MV-4-11 (cell line): ENCODE measurements at regions not wholly inside any gene's neighbourhood (a gene's known extent, or its start where the extent isn't known, plus 50 kb on each side); places are given as distances from the start of the nearest gene placed in this dataset.
"Not testable (repeated sequence)": the region's sequence is repeated elsewhere in the genome, so short reads cannot be mapped to it uniquely, and the experiment has no call there.

Source experiments
- DNase-seq: peaks from one replicate; lab custom pipeline; 2025; lab: John Stamatoyannopoulos, UW

- DNase-seq, result no peak
Measured at GRCh38 chr7:29619111-29619510, 55.5 kb downstream of the PRR15 start.

- no peak for DNase-seq
Measured at GRCh38 chr7:29619848-29620555, 56.4 kb downstream of the PRR15 start.

DNA sequence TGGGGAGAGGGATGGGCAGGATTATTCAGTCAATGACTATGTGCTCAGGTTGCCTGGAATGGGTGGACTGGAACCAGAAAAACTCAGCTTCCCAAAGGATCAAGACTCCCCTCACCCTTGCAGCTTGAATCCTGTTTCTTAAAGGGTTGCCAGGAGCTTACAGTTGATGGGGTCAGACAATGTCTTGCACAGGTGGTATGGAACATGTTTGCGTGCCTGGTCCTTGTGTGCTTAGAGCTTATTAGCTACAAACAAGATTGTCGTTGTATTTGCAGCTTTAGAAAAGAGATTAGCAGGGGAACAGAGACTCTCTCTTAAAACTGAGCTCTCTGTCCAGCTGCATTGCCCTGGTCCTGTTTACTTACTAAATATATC is 56.9 kb downstream of the PRR15 start:
- no peak for DNase-seq

DNA sequence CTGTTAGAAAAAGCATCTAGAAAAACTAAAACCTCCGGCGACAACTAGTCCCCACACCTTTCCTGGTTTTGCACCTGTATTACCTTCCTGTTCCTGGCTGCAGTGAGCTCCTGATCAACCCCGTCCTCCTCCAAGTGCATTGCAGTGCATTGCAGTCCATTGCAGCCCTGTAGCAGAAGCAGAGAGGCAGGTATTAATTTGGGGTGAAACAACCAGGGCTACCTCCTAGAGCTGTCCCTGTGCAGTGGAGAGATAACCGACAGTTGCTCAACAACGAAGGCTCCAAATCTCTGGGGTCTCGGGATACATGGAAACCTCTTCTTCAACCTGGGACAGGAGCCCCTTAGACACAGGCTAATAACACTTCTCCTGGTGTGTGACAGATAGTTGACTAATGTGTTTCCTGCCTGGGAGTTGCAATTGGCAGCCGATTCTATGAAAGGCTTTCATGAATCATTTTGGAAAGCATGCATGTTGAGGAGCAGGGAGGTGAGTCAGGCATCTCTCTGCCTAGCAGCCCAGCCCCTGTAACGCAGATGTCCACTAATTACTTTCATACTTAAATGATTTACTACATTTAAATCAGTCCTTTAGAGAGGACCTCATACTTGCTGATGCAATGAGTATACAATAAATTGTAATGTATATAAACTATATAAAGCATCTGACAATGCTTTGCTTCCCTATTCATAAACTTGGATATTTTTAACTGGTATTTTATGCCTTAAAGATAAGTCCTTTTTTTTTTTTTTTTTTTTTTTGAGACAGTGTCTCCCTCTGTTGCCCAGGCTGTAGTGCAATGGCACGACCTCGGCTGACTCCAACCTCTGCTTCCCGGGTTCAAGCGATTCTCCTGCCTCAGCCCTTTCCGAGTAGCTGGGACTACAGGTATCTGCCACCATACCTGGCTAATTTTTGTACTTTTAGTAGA is 59.0 kb downstream of the PRR15 start:
- DNase-seq, result no peak

- DNase-seq, result no peak
Measured at GRCh38 chr7:29623973-29624372, 60.3 kb downstream of the PRR15 start.

DNA sequence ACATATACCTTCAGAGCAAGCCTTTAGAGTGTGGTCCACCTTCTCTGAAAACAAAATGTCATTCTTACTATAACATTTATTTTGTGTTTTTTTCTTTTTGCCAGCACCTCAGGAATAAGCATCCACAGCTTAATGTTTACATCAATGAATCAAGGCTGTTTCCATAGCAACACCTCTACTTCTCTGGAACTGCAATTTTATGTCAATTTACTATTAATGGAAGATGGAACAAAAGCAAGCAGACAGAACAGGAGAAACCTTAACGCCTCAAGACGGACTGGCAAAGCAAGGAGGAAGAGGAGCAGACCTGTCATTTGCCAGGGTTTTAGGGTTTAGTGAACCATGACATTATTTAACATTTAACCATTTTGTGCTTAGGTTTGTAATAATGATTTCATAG is 63.1 kb downstream of the PRR15 start:
- no peak for DNase-seq

DNA sequence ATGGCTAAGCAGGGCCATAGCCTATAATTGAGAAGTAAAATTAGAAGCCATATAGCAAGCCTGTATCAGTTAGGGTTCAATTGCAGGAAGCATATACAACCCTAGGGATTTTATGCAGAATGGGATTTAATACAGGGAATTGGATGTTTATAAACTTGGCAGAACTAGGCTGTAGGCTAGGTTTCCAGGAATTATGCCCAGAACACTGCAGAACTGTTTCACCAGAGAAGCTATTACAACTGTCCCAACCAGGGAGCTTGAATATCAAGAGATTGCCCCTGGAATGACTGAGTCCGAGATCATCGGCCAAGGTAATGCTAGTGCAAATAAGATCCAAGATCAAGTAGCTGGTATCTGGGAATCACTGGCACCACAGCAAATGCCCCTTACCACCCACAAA is 64.0 kb downstream of the PRR15 start:
- no peak for DNase-seq

DNA sequence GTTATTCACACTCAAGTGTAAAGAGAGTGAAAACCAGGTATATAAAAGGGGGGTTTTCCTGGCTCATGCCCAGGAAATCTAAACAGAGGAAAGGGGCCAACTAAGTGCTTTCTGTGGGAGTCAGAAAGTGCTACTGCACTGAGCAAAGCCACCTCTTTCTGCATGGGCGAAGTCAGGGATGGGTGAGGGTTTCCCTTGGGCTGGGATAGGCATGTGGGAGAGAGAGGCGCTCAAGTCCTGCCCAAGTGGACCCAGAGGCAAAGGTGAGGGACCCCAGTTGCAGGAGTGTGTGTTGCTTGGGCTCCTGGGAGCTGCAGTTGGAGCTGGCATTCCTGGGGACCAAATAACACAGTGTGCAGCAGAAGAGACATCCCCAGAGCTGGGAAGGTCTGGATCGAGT is 65.9 kb downstream of the PRR15 start:
- DNase-seq, result no peak

GRCh38 chr7:29635067-29636008 is 71.7 kb downstream of the PRR15 start:
- peak; percentile 14 for DNase-seq

GRCh38 chr7:29636009-29636351 is 72.3 kb downstream of the PRR15 start:
- no peak for DNase-seq

DNA sequence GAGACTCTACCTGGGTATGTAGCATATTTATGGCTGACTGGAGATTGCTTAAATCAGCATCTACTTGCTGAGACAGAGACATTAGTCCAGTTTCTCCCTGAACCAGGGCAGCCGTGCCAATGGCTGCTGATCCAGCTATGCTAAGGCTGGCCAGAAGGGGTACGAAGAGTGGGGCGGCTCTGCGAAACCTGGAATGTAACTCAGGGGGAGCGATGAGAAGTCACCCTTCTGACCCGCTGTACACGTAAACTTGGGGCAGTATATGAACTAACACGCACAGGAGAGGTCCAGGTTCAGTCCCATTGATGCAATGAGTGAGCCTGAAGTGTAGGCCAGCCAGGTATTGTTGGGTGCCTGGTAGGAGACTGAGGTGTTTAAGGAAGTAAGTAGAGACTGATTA is 73.7 kb downstream of the PRR15 start:
- DNase-seq, result no peak

- not testable (repeated sequence) for DNase-seq
Measured at GRCh38 chr7:29638841-29639240, 75.2 kb downstream of the PRR15 start.

GRCh38 chr7:29639386-29639785 is 75.8 kb downstream of the PRR15 start:
- DNase-seq, result no peak

DNA sequence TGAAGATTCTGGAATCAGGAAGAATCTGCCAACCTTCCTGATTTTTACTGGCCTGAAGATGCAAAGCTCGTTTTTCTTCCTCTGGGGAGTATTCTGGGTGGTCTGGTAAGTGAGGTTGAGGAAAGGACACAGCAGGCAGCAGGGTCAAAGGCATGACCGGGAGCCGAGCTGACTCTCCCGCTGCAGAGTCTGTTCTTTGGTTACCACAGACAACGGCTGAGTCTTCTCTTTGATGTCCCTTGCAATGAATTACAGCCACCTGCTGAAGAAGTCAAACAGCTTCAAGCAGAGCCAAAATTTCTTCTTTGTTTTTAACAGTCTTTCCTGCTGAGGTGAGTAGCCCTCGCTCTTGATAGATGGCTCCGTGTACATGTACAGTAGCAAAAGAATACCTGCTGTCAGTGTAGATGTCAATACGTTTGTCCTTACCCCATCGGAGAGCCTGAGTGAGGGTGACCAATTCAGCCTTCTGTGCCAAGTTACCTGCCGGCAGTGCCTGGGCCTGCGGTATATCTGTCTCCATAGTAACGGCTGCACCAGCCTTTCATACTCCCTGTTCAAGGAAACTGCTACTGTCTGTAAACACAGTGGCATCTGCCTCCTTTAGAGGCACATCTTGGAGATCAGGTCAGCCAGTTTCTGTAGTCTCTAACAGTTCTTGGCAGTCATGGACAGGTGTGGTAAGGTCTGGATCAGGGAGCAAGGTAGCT is 76.4 kb downstream of the PRR15 start:
- DNase-seq, result no peak

- no peak for DNase-seq
Measured at GRCh38 chr7:29641651-29642050, 78.0 kb downstream of the PRR15 start.

GRCh38 chr7:29642494-29643155 is 79.0 kb downstream of the PRR15 start:
- no peak for DNase-seq

GRCh38 chr7:29646116-29646515 is 82.5 kb downstream of the PRR15 start:
- DNase-seq, result not testable (repeated sequence)

DNA sequence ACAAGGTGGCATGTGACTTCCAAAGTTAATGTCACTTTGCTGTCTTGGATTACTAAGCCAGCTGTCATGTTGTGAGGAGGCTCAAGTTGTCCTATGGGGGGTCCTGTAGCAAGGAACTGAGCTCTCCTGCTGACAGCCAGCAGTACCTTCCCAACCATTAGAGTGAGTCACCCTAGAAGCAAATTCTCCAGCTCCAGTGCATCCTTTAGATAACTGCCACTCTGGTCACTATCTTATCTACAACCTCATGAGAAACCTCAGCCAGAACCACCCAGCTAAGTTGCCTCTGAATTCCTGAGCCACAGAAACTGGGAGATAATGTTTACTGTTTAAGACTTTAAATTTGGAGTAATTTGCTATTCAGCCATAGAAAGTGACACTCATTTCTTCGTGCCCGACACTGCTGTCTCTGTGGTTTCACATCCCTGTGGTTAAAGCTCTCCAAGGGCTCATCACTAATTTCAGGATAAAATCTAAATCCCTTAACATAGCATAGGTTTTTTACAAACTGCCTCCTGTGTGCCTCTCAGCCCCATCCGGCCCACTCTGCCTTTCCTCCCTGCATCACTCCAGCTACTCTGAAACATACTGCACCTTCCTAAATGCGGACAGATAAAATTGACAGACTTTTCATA is 83.5 kb downstream of the PRR15 start:
- peak; percentile 7 for DNase-seq

DNA sequence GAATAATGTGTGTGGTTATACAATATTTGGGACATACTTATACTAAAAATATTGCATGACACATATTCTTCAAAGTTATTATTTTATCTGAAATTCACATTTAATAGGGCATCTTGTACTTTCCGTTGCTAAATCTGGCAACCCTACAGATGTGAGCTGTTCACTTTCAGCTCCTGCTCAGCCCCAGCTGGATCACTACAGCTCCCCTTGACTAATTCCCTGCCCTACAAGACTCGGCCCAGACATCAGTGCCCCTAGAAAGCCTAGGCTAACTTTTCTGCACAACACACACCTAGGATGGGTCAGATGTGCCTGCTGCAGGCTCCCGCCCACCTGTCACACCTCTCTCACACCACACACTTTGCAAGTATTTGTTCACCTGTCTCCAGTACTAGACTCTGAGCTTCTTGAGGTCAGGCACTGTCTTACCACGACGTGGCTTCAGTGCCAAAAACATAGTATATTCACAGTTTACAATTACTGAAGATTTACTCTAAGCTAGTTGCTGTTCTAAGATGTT is 84.1 kb downstream of the PRR15 start:
- DNase-seq, result not testable (repeated sequence)

DNA sequence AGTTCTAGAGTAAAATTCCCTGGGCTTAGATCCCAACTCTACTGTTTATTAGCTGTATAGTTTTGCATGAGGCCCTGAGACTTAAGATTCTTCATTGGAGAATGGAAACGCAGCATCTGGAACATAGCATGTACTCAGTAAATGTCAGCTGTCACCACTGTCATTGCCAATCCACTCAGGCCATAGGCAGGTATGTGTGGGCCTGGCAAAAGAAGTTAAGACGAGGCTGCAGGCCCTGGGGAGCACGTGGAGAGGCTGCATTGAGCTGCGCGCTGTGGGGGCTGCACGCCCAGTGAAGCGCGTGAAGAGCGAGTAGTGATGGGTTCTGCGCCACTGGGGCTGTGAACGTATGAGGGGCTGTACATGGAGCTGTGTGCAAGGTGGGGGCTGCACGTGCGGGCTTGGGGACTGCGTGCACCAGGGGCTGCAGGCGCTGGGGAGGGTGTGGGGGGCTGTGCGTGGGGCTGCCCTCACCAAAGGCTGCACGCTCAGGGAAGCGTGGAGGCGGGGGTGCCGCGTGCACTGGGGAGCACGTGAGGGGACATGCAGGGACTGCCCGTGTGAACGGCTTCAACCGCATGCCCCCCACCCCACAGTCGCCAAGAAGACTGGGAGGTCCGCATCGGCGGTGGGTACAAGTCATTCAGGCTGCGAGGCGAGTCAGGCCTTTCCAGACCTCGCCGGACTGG is 85.5 kb downstream of the PRR15 start:
- DNase-seq, result no peak
